Gastroesophageal sphincter (tissue), 3 donors: ENCODE measurements at regions not wholly inside any gene's neighbourhood (a gene's known extent, or its start where the extent isn't known, plus 50 kb on each side); places are given as distances from the start of the nearest gene placed in this dataset.

Experiments used
- CTCF ChIP-seq, 4 experiments: fragments of 200-600 bp in 2 of 4; fragments of 450-650 bp in 2 of 4; sonication (generic) in 1 of 4; IDR thresholded peaks; one replicate each; pipeline ENCODE4 v1.5.1; 2017 to 2019; ENCODE audit warnings: antibody characterized with exemption in 4 of 4, mild to moderate bottlenecking in 2 of 4, moderate library complexity in 2 of 4
- POLR2A ChIP-seq, 2 donors: fragments of 450-650 bp; IDR thresholded peaks; one replicate each; pipeline ENCODE4 v1.6.1; 2017; ENCODE audit warnings: antibody characterized with exemption in 2 of 2, mild to moderate bottlenecking in 2 of 2, moderate library complexity in 1 of 2
- POLR2AphosphoS5 ChIP-seq: sonication (generic); formaldehyde crosslinking; IDR thresholded peaks from one replicate; pipeline ENCODE4 v1.6.1; 2017; ENCODE audit warnings: antibody characterized with exemption

GRCh38 chr10:3685384-3685783, 99.6 kb downstream of the KLF6 start:
- TF ChIP-seq POLR2A (IDR thresholded peaks at IDR 0.05) (no peak), CTCF (IDR thresholded peaks at IDR 0.05) (no peak), POLR2AphosphoS5 (no peak)
